Stimulated activated CD4-positive, alpha-beta T cell treated with anti-CD3 and anti-CD28 coated beads, Interleukin-4, amount 100 ng/mL, for 24 hours (primary cell): ENCODE measurements at regions not wholly inside any gene's neighbourhood (a gene's known extent, or its start where the extent isn't known, plus 50 kb on each side); places are given as distances from the start of the nearest gene placed in this dataset.

ENCODE experiments used
- DNase-seq: peaks from one replicate; pipeline ENCODE4 v3.0.0-alpha.2; 2020

DNA sequence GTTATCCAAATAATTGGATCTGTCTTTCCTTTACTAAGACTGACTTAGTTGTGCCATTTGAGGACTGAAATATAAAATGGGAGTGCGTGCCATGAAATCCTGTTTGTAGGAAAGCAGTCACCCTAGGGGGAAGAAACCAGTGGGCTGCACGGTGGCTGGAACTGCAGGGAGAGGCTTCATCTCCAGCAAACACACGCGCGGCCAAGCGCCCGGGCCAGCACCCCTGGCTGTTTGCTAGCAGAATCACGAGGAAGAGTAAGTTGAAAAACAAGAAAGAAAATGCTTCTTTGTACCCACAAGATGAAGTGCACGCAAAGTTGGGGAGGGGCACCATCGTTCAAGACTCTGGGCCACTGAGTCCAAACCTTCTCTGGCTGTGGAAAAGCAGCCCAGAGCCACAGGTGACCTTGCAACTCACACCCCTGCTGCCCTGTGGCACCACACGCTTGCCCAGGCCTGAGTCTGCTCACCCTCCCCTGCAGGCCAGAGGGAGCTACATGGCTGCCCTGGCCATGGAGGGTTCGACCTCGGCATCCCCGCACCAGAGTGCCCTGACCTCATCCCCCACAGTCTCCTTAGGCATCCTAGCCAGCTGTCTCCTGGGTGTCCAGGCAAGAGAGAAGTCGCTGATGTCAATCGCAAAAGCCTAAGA lies 55.2 kb downstream of the IRX2 start:
- no peak for DNase-seq

DNA sequence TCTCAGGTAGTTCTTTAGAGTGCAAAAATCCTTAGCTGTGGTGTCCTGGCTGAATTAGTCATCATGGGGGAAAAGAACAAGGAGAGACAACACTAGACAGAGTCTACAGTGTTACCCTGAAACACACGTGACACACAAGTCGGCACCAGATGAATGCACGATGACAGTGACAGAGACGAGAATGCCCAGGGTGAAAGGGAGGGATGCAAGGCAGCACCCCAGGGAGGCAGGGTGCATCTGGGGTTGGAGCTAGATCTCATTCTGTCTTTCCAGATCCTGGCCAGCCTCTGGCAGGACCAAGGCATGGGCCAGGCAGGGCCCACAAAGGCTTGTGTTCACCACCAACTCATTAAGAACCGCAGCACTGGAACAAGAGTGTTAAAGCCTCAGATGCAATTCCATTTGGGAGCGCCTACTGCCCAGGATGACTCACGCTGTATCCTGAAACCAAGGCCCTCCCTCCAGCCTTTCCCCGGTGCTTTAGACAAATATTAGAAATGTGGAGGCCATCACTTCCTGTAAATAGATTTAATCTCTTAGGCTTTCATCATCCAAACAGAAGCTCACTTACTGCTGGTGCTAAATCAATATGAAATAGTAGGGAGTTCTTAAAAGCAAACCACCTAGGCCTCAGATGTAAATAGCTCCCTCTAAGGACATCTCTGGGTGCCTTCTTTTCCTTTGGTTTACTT lies 56.1 kb downstream of the IRX2 start:
- no peak for DNase-seq

DNA sequence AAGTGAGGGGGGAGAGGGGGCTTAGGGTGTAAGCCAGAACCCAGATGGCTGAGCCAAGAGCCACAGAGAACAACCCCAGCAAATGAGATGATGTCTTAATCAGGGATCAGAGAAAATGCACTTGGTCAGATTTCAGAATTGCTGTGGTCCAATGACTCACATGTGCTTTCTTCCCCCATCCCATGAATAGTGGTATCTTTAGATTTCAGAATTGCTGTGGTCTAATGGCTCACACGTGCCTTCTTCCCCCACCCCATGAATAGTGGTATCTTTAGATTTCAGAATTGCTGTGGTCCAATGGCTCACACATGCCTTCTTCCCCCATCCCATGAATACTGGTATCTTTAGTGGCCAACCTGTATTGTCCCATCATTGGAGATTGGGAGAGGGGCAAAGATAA lies 59.9 kb downstream of the IRX2 start:
- no peak for DNase-seq

DNA sequence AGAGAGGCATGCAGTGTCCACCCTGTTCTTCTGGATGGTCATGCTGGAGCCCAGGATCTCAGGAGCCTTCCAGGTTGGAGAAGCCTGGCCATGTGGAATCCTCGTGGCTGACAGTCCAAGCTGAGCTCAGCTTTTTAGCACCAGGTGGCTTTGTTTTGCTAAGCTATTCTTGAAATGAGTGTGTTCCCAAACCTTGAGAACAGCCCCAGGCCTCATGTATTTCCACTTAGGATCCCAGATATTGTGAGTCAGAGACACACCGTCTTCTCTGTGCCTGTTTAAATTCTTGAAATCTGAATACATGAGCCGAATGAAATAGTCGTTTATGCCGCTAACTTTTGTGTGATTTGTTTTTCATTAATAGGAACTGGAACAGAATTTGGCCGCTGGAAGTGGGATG lies 61.2 kb downstream of the IRX2 start:
- no peak for DNase-seq

DNA sequence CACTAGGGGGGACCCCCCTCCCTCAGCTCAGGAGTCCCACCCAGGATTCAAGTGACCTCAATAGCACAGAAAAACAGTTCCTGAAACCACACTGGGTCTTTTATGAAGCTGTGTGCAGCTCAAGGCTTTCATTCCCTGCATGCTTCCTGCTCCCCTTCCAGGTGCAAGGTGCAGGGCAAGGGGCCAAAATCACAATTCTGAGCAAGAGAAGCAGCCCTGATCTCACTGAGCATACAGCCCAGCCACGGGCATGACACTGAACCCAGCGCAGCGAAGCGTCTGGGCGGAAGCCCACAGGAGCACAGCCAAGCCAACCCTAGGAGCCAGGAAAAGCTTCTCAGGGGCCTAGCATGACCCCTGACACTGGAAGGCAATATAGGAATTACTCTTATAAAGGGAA lies 62.9 kb downstream of the IRX2 start:
- no peak for DNase-seq

DNA sequence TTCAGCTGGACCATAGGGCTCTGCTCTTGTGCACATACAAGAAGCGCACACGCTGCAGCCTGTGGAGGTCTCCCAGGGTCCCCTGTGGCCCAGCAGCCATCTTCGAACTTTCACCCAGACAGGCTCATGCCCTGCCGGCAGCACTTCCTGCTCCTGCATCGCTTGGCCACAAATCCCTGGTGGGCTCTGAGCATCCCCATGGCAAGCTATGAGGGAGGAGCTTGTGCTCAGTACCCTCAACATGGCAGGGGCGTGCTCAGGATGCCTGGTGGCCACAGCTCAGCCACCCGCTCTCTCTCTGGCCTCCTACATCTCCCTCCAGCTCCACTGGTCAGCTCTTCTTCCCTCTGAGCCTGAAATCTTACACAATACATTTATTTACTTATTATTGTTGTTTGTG lies 63.7 kb downstream of the IRX2 start:
- DNase-seq = no peak

DNA sequence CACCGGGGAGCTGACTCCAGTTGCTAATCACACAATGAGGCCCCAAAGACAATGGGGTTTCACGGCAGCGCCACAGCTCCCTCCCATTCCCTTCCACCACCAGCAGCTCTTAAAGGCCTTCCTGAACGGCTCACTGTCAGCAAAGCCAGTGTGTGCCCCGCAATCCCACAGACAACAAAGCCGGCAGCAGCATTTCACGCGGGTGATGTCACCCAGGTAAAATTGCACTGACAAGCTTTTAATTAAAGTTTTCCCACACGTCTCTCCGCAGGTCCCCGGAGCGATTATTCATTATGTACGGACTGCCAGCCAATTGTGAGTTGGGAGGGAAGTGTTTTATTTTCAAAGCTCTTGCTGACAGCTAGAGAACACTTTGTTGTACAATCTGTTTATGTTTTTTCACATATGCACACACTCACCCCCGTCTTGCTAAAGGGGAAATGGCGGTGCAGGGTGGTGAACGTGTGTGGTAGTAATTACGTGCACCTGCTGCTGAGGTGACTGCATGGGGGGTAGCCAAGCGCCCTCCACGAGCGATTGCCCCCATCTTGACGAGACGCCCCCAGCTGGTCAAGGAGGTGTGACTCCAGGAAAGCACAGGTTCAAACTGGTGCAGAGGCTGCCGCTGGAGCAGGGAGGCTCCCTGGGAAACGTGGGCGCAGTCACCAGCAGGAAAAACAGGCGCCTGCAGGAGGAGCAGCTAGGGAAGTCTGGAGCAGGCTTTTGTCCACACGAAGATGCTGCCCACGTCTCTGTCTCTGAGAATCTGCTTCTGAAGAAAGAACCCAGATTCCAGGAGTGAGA lies 65.0 kb downstream of the IRX2 start:
- DNase-seq = no peak

DNA sequence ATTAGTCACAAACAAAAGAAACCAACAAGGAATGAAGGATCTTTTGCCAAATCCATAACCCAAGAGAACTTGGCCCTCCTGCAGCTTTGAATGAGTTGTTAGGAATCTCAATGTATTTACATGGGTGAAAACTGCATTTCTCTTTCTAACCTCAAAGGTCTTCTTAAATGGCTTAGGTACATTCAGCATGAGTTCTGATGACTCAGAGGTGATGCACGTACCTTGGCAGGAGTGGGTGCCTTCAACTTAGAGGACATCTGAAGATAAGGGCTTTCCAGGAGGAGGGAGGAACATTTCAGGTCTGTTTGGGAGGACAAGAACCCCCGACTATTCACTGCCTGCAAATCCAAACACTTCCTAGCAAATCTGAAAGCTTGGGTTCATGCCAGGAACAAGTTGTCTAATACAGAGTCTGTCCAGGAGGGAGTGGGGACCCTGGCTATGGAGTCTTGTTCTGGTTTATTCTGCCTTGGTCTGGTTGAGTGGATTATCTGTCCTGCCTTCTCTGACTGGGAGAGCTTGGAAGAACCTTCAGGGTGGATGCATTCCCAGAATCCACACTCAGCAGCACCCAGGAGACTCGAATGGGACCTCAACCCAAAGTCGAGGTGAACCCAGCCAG lies 65.7 kb downstream of the IRX2 start:
- DNase-seq = no peak

DNA sequence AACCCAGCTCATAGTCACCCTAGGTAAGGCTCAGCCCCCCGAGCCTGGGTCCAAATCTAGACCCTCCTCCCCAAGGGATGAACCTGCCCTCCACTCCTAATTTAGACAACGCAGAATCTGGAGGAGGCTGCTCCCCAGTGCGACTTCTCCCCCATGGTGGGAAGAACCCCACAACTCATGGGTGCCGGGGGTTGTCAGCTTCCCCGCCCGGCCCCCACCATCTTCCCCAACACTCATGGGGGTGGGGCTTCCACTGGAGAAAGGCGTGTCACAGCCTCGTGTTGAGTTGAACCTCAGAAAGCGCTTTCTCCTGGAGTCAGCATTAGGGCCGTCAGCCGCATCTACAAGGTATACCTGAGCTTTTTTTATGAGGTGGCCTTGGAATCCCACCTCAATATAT lies 66.9 kb downstream of the IRX2 start:
- no peak for DNase-seq

DNA sequence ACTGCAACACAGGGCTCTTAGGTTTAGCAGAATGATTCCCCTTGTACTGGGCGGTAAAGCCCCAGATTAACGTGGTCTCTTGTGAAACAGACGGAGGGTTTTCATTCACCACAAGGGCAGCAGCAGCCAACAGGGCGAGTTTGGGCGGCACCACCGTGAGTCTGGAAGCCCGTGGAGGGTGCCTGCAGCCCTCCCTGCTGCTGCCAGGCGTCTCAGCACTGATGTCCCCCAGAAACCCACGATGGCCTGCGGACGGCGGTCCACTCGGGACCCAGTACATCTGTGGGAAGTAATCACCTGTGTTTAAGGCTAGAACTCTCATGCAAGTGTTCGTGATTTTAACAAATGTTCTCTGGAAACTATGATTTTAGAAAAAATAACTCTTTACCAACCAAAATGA lies 67.8 kb downstream of the IRX2 start:
- DNase-seq = no peak

DNA sequence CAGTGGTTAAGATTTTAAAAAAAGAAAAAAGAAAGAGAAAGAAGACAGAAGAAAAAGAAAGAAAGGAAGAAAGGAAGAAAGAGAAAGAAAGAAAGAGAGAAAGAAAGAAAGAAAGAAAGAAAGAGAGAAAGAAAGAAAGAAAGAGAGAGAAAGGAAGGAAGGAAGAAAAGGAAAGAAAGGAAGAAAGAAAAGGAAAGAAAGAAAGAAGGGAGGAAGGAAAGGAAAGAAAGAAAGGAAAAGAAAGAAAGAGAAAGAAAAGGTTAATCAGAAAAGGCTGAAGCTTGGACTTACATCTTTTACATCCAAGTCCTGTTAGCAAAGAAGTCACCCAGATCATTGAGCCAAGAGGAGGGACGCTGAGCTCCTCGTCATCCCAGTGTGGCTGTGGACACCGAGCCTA lies 70.0 kb downstream of the IRX2 start:
- DNase-seq = no peak

DNA sequence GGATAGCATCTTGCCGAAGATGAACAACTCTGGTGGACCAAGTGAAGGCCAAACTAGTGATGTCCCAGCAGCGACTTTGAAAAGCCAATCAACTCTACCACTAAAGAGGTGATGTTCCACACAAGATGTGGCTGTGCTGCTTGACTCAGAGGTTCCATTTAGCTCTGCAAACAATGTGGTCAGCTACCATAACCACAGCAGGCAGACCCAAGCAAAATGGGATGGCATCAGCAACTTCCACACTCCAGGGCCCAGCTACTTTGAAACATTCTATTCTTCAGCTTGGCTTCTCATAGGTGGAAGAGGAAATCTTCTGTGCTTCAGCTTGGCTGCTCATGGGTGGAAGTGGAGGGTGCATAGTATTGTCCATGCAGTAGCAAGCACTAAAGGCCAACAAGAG lies 70.5 kb downstream of the IRX2 start:
- no peak for DNase-seq

DNA sequence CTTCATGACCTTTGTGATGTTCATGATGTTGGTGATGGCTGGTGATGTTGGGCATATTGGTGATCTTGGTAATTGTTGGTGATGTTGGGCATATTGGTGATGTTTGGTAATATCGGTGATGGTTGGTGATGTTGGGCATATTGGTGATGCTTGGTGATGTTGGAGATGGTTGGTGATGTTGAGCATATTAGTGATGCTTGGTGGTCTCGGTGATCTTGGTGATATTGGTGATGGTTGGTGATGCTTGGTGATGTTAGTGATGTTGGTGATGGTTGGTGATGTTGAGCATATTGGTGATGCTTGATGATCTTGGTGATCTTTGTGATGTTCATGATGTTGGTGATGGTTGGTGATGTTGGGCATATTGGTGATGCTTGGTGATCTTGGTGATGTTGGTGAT lies 73.8 kb downstream of the IRX2 start:
- DNase-seq = no peak

DNA sequence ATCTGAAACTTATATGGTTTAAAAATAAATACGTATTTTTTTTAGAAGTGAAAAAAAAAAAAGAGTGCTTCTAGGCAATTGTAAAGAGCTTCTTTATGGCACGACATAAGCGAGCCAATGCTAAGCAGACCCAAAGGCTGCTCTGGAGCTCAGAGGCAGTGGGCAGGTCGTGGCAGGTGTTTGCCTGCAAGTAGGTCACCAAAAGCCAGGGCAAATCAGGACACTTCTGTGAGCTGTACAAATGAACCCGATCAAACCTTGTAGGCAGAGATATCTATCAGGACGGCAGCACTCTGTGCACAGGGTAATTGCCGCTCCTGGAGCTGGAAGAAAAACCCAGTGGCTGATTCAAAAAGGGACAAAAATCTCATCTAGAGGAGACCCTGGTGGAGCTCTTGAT lies 75.9 kb downstream of the IRX2 start:
- DNase-seq = no peak

DNA sequence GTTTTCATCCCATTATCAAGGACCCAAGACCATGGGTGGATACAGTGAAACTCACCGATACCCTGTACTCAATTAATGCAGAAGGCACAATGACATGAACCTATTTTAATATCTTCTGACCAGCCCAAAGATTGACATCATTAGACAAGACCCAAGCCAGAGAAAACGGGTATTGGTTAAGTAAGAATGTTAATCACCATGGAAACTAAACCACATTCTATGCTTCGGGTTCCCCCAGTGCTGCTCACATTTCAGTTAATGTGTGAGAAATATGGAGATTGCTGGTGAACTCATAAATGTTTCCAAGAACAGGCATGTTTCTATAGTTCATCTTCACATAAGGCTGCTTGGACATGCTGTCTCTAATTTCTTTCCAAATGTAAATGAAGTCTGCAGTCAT lies 77.0 kb downstream of the IRX2 start:
- no peak for DNase-seq

DNA sequence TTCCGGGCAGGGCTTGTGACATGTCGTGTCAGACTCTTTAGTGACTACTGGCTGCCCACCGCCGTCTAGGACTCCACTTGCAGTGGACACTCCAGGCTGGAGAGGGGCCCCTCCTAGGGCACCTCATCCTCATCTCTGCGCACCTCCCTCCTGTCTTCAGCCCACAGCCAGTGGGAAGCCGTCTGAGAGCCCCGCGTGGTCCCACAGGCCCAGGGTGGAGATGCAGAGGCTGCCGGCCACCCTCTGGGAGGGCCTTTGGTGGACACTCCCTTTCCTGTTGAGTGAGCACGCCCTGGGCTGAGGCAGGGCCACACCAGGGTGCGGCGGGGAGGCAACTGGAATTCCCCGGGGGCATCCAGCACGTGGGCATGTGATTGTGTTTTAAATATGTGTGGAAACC lies 80.5 kb downstream of the IRX2 start:
- DNase-seq = no peak

DNA sequence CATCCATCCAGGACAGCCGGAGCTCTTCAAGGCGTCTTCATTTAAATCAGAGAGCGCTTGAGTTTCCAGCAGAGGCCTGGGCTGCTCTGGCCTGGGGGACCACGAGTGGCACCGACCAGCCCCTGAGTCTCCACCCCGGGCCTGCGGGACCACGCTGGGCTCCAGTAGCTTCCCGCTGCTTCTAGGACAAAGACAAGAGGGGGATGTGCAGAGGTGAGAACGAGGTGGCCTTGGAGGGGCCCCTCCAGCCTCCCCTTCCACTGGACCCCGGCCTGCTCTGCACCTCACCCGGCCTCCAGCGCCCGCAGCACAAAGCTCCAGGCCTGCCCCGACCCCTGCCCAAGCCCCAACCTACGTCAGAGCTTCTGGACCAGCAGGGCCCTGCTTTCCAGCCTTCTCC lies 81.6 kb downstream of the IRX2 start:
- no peak for DNase-seq

DNA sequence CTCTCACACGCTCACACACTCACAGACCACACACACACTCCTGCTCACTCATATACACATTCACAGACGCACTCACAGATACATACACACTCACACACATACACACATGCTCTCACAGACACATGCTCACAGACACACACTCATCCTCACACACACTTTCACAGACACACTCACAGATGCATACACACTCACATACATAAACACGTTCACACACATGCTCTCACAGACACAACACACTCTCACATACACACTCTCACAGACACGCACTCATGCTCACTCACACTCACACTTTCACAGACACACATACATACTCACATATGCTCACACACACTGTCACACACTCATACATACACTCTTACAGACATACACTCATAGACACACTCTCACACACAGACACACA lies 82.2 kb downstream of the IRX2 start:
- no peak for DNase-seq

DNA sequence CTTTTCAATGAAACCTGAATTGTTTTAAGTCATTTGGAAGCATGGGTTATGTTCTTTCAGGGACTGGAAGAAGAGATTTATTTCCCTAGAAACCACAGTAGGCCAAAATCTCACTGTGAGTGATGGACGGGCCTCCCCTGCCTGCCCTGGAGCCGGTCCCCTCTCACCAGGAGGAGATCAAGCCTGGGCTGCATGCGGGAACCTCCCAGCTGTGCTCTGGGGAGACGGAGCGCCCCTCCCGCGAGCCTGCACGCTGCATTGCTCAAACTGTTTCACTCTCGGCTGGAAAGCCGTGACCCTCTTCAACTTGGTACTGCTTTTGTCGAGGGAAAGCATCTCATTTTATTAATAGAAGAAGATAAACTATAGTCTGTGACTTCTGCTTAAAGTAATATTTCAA lies 85.4 kb downstream of the IRX2 start:
- DNase-seq = no peak

DNA sequence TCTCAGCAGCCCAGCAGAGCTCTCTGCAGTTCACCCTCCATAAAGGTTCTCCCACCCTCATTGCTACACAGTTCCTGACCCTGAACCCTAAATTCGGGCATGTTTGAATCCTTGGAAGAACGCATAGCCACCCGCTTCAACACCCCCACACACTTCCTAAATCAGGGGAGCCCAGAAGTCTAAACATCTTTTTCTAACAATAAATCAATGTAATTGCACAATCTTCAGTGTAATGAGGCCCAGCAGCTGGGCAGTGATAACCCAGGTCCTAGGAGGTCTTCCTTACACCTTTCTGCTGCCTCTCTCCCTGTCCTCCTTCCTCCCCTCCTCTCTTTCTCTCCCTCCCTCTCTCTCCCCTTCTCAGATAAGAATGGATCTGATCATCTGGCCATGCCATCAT lies 88.0 kb downstream of the IRX2 start:
- DNase-seq = no peak

DNA sequence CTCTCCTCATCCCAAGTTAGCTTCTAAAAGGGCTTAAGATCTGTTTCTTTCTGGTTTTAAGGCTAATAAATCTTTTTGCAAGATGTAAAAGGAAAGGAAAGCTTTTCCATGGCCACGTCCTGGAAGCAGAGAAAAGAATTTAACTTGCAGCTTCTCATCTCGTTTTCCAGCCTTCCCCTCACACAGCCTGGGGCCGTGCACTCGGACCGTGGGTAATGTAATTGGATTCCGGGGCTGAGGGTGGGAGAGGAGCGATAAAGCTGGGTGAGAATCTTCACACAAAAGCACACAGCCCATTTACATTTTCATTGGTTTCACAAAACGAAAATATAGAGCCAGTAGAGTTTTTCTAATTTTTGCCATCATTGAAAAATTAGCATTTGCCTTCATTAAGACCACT lies 91.2 kb downstream of the IRX2 start:
- no peak for DNase-seq

DNA sequence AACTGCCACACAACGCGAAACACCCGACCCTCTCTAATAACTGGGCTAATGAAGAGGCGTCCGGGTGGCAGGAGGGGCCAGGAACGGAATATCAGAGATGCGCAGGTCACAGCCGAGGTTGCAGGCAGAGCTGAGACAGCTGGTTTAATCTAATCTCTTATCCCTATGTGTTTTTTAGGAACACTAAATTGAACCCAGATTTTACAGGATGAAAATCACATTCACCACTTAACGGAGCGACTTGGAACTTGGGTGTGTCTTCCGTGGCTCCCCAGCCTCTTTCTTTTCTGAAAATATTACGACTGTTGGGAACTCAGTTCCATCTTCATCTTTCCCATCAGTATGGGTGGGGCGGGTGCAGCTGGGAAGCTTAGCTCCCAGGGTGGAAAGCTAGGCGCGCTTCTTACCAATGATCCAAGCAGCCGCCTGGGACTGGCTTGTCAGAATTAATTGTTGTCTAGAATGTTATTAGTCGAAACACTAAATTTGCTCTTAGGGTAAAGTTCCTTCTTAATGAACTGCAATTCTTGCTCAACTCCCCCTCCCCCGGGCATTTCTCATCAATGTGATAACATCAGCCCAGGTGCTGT lies 92.5 kb downstream of the IRX2 start:
- no peak for DNase-seq

DNA sequence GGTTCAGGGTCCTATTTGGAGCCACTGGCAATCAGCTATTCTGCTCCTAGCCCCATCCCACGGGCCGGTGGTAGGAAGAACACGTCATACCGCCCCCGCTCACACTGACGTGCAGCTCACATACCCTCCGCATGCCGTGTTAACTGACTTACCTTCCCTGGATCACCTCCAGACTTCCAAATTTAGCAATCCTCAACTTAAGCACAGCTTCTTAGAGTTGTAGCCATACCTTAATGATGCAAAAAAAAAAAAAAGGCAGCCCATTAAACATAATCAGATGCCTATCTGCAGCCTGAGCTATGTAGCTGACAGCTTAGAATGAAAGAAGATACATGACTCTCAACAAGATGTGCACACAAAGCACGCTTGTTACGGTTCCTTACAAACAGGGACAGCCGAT lies 93.0 kb downstream of the IRX2 start:
- no peak for DNase-seq

DNA sequence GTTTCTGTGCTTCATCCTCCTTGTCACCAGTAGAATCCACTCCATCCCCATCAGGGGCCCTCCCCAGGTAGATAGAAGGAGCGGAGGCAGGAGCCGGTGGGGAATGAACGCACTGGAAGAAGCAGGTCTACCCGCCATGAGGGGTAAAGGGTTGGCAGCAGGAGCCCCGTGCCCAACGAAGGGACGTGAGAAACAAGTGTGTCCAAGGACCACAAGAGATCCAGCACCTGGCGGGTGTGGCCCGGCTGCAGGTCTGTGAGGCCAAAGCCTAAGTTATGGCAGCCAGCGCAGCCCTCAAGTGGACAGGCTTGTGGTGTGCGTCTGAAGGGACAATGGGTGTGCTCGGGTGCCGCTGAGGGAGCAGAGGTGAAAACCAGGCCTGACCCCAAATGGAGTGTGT lies 94.3 kb downstream of the IRX2 start:
- no peak for DNase-seq
